GM10266 (cell line): ENCODE measurements at regions not wholly inside any gene's neighbourhood (a gene's known extent, or its start where the extent isn't known, plus 50 kb on each side); places are given as distances from the start of the nearest gene placed in this dataset.

Source experiments
- DNase-seq: peaks from one replicate; pipeline ENCODE4 v3.0.0; 2012; ENCODE audit errors: extremely low spot score
- CTCF ChIP-seq: IDR thresholded peaks from 2 replicates; pipeline ENCODE4 v1.5.1; 2012; ENCODE audit warnings: mild to moderate bottlenecking, low read depth; ENCODE audit not compliant: control insufficient read depth, insufficient read depth; ENCODE audit errors: missing control alignments

GRCh38 chr1:42056460-42056859 lies 96.8 kb upstream of the GUCA2B start:
- DNase-seq, result no peak
- no peak for TF ChIP-seq CTCF

- DNase-seq, result no peak
Measured at GRCh38 chr1:42055061-42055460, 98.1 kb upstream of the GUCA2B start.

GRCh38 chr1:42052072-42052699 lies 101.0 kb upstream of the GUCA2B start:
- no peak for TF ChIP-seq CTCF
- no peak for DNase-seq

More at GRCh38 chr1:42055061-42055460, 98.1 kb upstream of the GUCA2B start:
- no peak for TF ChIP-seq CTCF

GRCh38 chr1:42047508-42047880 lies 105.7 kb upstream of the GUCA2B start:
- DNase-seq, result no peak
- no peak for TF ChIP-seq CTCF

- no peak for DNase-seq
- TF ChIP-seq CTCF, result no peak
Measured at GRCh38 chr1:42046761-42047507, 106.3 kb upstream of the GUCA2B start.

GRCh38 chr1:42044346-42044745 lies 108.9 kb upstream of the GUCA2B start:
- no peak for TF ChIP-seq CTCF
- no peak for DNase-seq

- no peak for TF ChIP-seq CTCF
- no peak for DNase-seq
Measured at GRCh38 chr1:42043811-42044210, 109.4 kb upstream of the GUCA2B start.
